SU-DHL-6 (cell line): ENCODE measurements at regions not wholly inside any gene's neighbourhood (a gene's known extent, or its start where the extent isn't known, plus 50 kb on each side); places are given as distances from the start of the nearest gene placed in this dataset.

Experiments used
- H2AFZ ChIP-seq: fragments of 200-600 bp; sonication (generic); 2 replicates; pipeline ENCODE4 v1.6.1; 2014; ENCODE audit warnings: low read depth, mild to moderate bottlenecking, moderate library complexity, mixed read lengths, antibody characterized with exemption, low read length; ENCODE audit not compliant: severe bottlenecking
- H3F3A ChIP-seq: fragments of 200-600 bp; shearing (Covaris generic); 2 replicates; pipeline ENCODE4 v1.6.0; 2016; ENCODE audit warnings: antibody characterized with exemption, mild to moderate bottlenecking; ENCODE audit not compliant: insufficient read depth
- H3K27ac ChIP-seq: fragments of 200-600 bp; sonication (generic); 2 replicates; pipeline ENCODE4 v1.5.1; 2016; ENCODE audit warnings: low read depth, mild to moderate bottlenecking, low read length, moderate library complexity, mixed read lengths
- H3K27me3 ChIP-seq: fragments of 200-600 bp; sonication (generic), shearing (Covaris generic); 2 replicates; pipeline ENCODE4 v1.6.0; 2014; ENCODE audit warnings: mild to moderate bottlenecking, low read length
- H3K36me3 ChIP-seq: fragments of 200-600 bp; sonication (generic); 2 replicates; pipeline ENCODE4 v1.6.1; 2014; ENCODE audit warnings: mild to moderate bottlenecking, low read length, mixed read lengths
- H3K4me2 ChIP-seq: fragments of 300-600, 200-600 bp; shearing (Covaris generic), sonication (generic); 2 replicates; pipeline ENCODE4 v1.6.0; 2014; ENCODE audit warnings: low read length, low read depth, mild to moderate bottlenecking; ENCODE audit not compliant: poor library complexity, severe bottlenecking
- H3K4me3 ChIP-seq: fragments of 200-600 bp; sonication (generic); 2 replicates; pipeline ENCODE4 v1.5.1; 2014; ENCODE audit warnings: antibody characterized with exemption, low read length, mild to moderate bottlenecking, mixed read lengths; ENCODE audit not compliant: insufficient read depth, poor library complexity, severe bottlenecking
- H3K79me2 ChIP-seq: fragments of 200-600 bp; sonication (generic); 2 replicates; pipeline ENCODE4 v1.6.1; 2014; ENCODE audit warnings: mild to moderate bottlenecking, low read length, moderate library complexity; ENCODE audit not compliant: insufficient read depth
- H3K9ac ChIP-seq: fragments of 200-600 bp; sonication (generic); 2 replicates; pipeline ENCODE4 v1.7.0; 2014; ENCODE audit warnings: mild to moderate bottlenecking, low read length
- H3K9me2 ChIP-seq: fragments of 200-600 bp; sonication (generic); replicated peaks from 2 replicates; pipeline ENCODE4 v1.6.1; 2014; ENCODE audit warnings: low read length; ENCODE audit not compliant: insufficient read depth
- H3K9me3 ChIP-seq: fragments of 200-600 bp; sonication (generic); 2 replicates; pipeline ENCODE4 v1.6.1; 2014; ENCODE audit warnings: low read length, mixed read lengths; ENCODE audit not compliant: insufficient read depth
- H4K20me1 ChIP-seq: fragments of 200-600 bp; sonication (generic); 2 replicates; pipeline ENCODE4 v1.6.1; 2014; ENCODE audit warnings: low read depth, mild to moderate bottlenecking, antibody characterized with exemption, low read length, moderate library complexity, mixed read lengths
- CTCF ChIP-seq: fragments of 200-600 bp; sonication (generic); IDR thresholded peaks from one replicate; pipeline ENCODE4 v1.5.1; 2017; ENCODE audit warnings: antibody characterized with exemption, mild to moderate bottlenecking, low read length, moderate library complexity; ENCODE audit not compliant: insufficient read depth, poor library complexity, severe bottlenecking
- EZH2phosphoT487 ChIP-seq: fragments of 200-600 bp; sonication (generic), shearing (Covaris generic); conservative IDR thresholded peaks from 2 replicates; pipeline ENCODE4 v1.6.1; 2018; ENCODE audit warnings: mild to moderate bottlenecking, antibody characterized with exemption, low read length, moderate library complexity, mixed read lengths

- no peaks in the 10 kb centered on the region for H3K79me2 ChIP-seq
- no peak for TF ChIP-seq CTCF
Observed at GRCh38 chr6:119628691-119629594, 279.4 kb upstream of the MAN1A1 start.

GRCh38 chr6:119627908-119628669 lies 278.5 kb upstream of the MAN1A1 start:
- Histone ChIP-seq H3F3A (no peaks in the 10 kb centered on the region), H2AFZ (no peak overlapping the region), H3K27ac (no peak overlapping the region), H4K20me1 (no peaks in the 10 kb centered on the region), H3K9me2 (no peaks in the 10 kb centered on the region), H3K9me3 (no peaks in the 10 kb centered on the region), H3K9ac (no peak overlapping the region), H3K4me2 (no peak overlapping the region), H3K27me3 (no peaks in the 10 kb centered on the region), H3K4me3 (no peak overlapping the region), H3K79me2 (no peaks in the 10 kb centered on the region), H3K36me3 (no peaks in the 10 kb centered on the region)
- TF ChIP-seq CTCF (no peak), EZH2phosphoT487 (no peak)

More at GRCh38 chr6:119628691-119629594, 279.4 kb upstream of the MAN1A1 start:
- Histone ChIP-seq H2AFZ (no peak overlapping the region), H3K4me2 (no peak overlapping the region), H3K27me3 (no peaks in the 10 kb centered on the region), H3K36me3 (no peaks in the 10 kb centered on the region), H4K20me1 (no peaks in the 10 kb centered on the region), H3K27ac (no peak overlapping the region), H3K9me2 (no peaks in the 10 kb centered on the region), H3K4me3 (no peak overlapping the region), H3F3A (no peaks in the 10 kb centered on the region), H3K9me3 (no peaks in the 10 kb centered on the region), H3K9ac (no peak overlapping the region)

GRCh38 chr6:119626884-119627619 lies 277.5 kb upstream of the MAN1A1 start:
- no peak overlapping the region for H3K4me3 ChIP-seq
- H3K36me3 ChIP-seq: no peaks in the 10 kb centered on the region
- no peak overlapping the region for H2AFZ ChIP-seq
- H3K27ac ChIP-seq: no peak overlapping the region
- H3K79me2 ChIP-seq: no peaks in the 10 kb centered on the region
- no peak overlapping the region for H3K4me2 ChIP-seq
- H3K27me3 ChIP-seq: no peaks in the 10 kb centered on the region
- no peak overlapping the region for H3K9ac ChIP-seq
- H3K9me3 ChIP-seq: no peaks in the 10 kb centered on the region
- H4K20me1 ChIP-seq: no peaks in the 10 kb centered on the region
- no peaks in the 10 kb centered on the region for H3K9me2 ChIP-seq
- H3F3A ChIP-seq: no peaks in the 10 kb centered on the region
- no peak for TF ChIP-seq CTCF
- TF ChIP-seq EZH2phosphoT487: no peak
